Transverse colon (tissue), 4 donors: ENCODE measurements at regions not wholly inside any gene's neighbourhood (a gene's known extent, or its start where the extent isn't known, plus 50 kb on each side); places are given as distances from the start of the nearest gene placed in this dataset.

Source experiments
- DNase-seq: peaks from one replicate; pipeline ENCODE4 v3.0.0-alpha.2; 2019
- H3K27ac ChIP-seq, 4 donors: fragments of 200-600 bp; sonication (generic); 2 replicates each; pipeline ENCODE4 v1.5.1; 2016 to 2018; ENCODE audit warnings: inconsistent platforms in 4 of 4
- H3K27me3 ChIP-seq: fragments of 200-600 bp; sonication (generic); 2 replicates; pipeline ENCODE4 v1.5.1; 2017; ENCODE audit warnings: inconsistent platforms
- H3K36me3 ChIP-seq, 4 donors: fragments of 200-600 bp; sonication (generic); 2 replicates each; pipeline ENCODE4 v1.5.1; 2017 to 2019; ENCODE audit warnings: inconsistent platforms in 4 of 4
- H3K4me1 ChIP-seq, 4 donors: fragments of 200-600 bp; sonication (generic); 2 replicates each; pipeline ENCODE4 v1.5.1; 2017 to 2020; ENCODE audit warnings: inconsistent platforms in 4 of 4
- H3K4me3 ChIP-seq, 4 donors: fragments of 200-600 bp; sonication (generic); 1 replicate in 1 of 4; 2 replicates in 3 of 4; pipeline versions ENCODE4 v1.5.1 to v1.6.1; 2017 to 2019; ENCODE audit warnings: inconsistent platforms in 4 of 4
- H3K9me3 ChIP-seq, 2 donors: fragments of 200-600 bp; sonication (generic); 2 replicates each; pipeline ENCODE4 v1.5.1; 2017 to 2019; ENCODE audit warnings: inconsistent platforms in 2 of 2
- EP300 ChIP-seq: sonication (generic); formaldehyde crosslinking; IDR thresholded peaks from one replicate; pipeline ENCODE4 v1.6.1; 2017; ENCODE audit warnings: antibody characterized with exemption, low read depth
- POLR2A ChIP-seq: fragments of 450-650 bp; IDR thresholded peaks from one replicate; pipeline ENCODE4 v1.6.1; 2016; ENCODE audit warnings: antibody characterized with exemption, mild to moderate bottlenecking, moderate library complexity
- POLR2AphosphoS5 ChIP-seq, 3 donors: sonication (generic); formaldehyde crosslinking; IDR thresholded peaks; one replicate each; pipeline ENCODE4 v1.6.1; 2016; ENCODE audit warnings: antibody characterized with exemption in 3 of 3
- WGBS, 2 donors: methylation state at CpG; one replicate each; pipeline ENCODE4 v1.1.5; 2018; ENCODE audit warnings: low coverage in 1 of 2; 5-methylcytosine and 5-hydroxymethylcytosine counted together
- in situ Hi-C, 4 donors: fragments of 200-750 bp; cut with MboI; loops; one replicate each; pipeline versions ENCODE4 v1.15.0 to v1.15.1; 2017; ENCODE audit warnings: low sequenced_read_pairs in 3 of 4, low pct_ligation_motif_present in 1 of 4, low pct_unique_long_range_greater_than_20kb in 1 of 4
- intact Hi-C: fragments of 100-400 bp; cut with DNase I; formaldehyde crosslinking; loops from one replicate; pipeline ENCODE4 v1.15.1; 2023; ENCODE audit warnings: low total_unique reads
- TF ChIP-seq, protein P1 (sequence below), 5 experiments: fragments of 200-600 bp in 3 of 5; fragments of 450-650 bp in 2 of 5; sonication (generic) in 3 of 5; IDR thresholded peaks; 1 replicate in 2 of 5; 2 replicates in 3 of 5; pipeline ENCODE4 v1.5.1; 2016 to 2017; ENCODE audit warnings: antibody characterized with exemption in 5 of 5, inconsistent platforms in 3 of 5, mild to moderate bottlenecking in 2 of 5, moderate library complexity in 1 of 5

DNA sequence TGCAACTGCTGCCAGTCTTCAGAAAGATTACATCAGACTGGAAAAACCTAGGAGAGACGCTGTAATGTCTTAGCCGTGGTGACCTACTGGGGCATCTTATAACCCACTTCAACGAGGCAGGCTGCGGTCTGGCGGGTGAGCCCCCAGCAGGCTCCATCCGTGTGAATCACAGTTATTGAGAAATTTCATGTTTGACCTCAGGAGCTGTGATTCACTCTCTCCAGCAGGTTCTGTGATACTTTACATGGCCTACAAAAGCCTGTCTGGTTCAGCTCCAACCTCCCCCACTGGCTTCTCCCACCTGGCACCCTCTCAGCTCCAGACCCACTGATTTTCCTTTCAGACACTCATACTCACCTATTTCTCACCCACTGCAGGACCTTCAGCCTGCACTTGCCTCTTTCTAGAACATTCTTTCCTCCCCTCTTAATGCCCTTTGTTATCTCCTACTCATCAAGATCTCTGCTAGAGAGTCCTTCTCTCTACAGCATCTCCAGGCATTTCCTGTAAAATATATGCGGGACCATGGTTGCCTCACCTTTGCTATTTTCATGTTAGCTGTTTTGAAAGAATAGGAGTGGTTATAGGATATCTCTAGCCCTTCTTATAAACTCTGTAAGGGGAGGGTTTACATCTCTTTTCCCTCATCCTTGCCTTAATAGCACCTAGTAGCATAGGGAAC, 227.9 kb downstream of the MAF start:
- Histone ChIP-seq H3K36me3 (no peaks in the 10 kb centered on the region), H3K9me3 (no peaks in the 10 kb centered on the region), H3K27ac (no peak overlapping the region), H3K4me3 (no peak overlapping the region), H3K27me3 (no peaks in the 10 kb centered on the region), H3K4me1 (no peaks in the 10 kb centered on the region)
- TF ChIP-seq POLR2A (no peak), POLR2AphosphoS5 (IDR thresholded peaks at IDR 0.05) (no peak), EP300 (no peak)
- TF ChIP-seq, protein P1, sequence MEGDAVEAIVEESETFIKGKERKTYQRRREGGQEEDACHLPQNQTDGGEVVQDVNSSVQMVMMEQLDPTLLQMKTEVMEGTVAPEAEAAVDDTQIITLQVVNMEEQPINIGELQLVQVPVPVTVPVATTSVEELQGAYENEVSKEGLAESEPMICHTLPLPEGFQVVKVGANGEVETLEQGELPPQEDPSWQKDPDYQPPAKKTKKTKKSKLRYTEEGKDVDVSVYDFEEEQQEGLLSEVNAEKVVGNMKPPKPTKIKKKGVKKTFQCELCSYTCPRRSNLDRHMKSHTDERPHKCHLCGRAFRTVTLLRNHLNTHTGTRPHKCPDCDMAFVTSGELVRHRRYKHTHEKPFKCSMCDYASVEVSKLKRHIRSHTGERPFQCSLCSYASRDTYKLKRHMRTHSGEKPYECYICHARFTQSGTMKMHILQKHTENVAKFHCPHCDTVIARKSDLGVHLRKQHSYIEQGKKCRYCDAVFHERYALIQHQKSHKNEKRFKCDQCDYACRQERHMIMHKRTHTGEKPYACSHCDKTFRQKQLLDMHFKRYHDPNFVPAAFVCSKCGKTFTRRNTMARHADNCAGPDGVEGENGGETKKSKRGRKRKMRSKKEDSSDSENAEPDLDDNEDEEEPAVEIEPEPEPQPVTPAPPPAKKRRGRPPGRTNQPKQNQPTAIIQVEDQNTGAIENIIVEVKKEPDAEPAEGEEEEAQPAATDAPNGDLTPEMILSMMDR (IDR thresholded peaks at IDR 0.05): no peak
- in situ Hi-C loops: no loop called here
- intact Hi-C loops: no loop called here
- no peak for DNase-seq
- WGBS, 2 donors: 77% methylated on average over 7 of the region's 7 CpGs

- Histone ChIP-seq H3K4me3 (no peak overlapping the region), H3K4me1 (no peaks in the 10 kb centered on the region), H3K36me3 (no peaks in the 10 kb centered on the region), H3K27me3 (no peaks in the 10 kb centered on the region), H3K9me3 (no peaks in the 10 kb centered on the region), H3K27ac (no peak overlapping the region)
- TF ChIP-seq, protein P1 (IDR thresholded peaks at IDR 0.05): no peak
- TF ChIP-seq EP300 (no peak), POLR2A (no peak), POLR2AphosphoS5 (IDR thresholded peaks at IDR 0.05) (no peak)
- intact Hi-C loops (no loop called here), in situ Hi-C loops (no loop called here)
- DNase-seq: no peak
- WGBS, 2 donors: 75% methylated on average over 2 of the region's 2 CpGs; no CpG with 5 or more reads in 1 of the 2 donors
Observed at GRCh38 chr16:79370736-79371135, 229.8 kb downstream of the MAF start.

DNA sequence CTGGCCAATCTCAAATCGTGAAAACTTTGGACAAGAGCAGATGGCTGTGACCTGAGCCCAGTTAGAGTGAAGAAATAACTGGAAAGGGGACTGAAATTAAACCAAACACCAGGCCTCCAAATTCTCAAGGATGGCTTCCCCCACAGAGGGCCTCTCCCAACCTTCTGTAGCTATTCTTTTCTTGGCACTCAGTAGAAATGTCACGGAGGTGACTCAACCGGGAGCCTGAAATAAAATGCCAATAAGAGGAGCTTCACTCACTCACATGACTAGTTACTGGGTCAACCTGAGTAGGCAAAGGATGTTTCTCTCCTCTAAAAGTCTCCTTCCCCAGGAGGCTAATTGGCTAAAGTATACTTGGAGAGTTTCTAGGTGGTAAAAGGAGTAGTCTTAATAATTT, 230.7 kb downstream of the MAF start:
- no peak overlapping the region for H3K27ac ChIP-seq
- H3K36me3 ChIP-seq: no peaks in the 10 kb centered on the region
- H3K27me3 ChIP-seq: no peaks in the 10 kb centered on the region
- intact Hi-C loops (no loop called here), in situ Hi-C loops (no loop called here)
- no peaks in the 10 kb centered on the region for H3K9me3 ChIP-seq
- no peaks in the 10 kb centered on the region for H3K4me1 ChIP-seq
- 55 to 76% methylated on average over 2 to 3 of the region's 3 CpGs for WGBS, 2 donors
- H3K4me3 ChIP-seq: no peak overlapping the region
- DNase-seq: no peak
- TF ChIP-seq POLR2A (no peak), POLR2AphosphoS5 (IDR thresholded peaks at IDR 0.05) (no peak), EP300 (no peak)
- TF ChIP-seq, protein P1 (IDR thresholded peaks at IDR 0.05): no peak

GRCh38 chr16:79367822-79368221, 232.7 kb downstream of the MAF start:
- TF ChIP-seq, protein P1 (IDR thresholded peaks at IDR 0.05): no peak
- TF ChIP-seq POLR2AphosphoS5 (IDR thresholded peaks at IDR 0.05) (no peak), EP300 (no peak), POLR2A (no peak)
- Histone ChIP-seq H3K4me1 (no peaks in the 10 kb centered on the region), H3K36me3 (no peaks in the 10 kb centered on the region), H3K27me3 (no peaks in the 10 kb centered on the region), H3K27ac (no peak overlapping the region), H3K9me3 (no peaks in the 10 kb centered on the region), H3K4me3 (no peak overlapping the region)
- in situ Hi-C loops (no loop called here), intact Hi-C loops (no loop called here)
- WGBS, 2 donors: 80 to 100% methylated on average over 2 to 5 of the region's 5 CpGs
- no peak for DNase-seq
